ENCODE measurements at regions not wholly inside any gene's neighbourhood (a gene's known extent, or its start where the extent isn't known, plus 50 kb on each side); places are given as distances from the start of the nearest gene placed in this dataset.

DNA sequence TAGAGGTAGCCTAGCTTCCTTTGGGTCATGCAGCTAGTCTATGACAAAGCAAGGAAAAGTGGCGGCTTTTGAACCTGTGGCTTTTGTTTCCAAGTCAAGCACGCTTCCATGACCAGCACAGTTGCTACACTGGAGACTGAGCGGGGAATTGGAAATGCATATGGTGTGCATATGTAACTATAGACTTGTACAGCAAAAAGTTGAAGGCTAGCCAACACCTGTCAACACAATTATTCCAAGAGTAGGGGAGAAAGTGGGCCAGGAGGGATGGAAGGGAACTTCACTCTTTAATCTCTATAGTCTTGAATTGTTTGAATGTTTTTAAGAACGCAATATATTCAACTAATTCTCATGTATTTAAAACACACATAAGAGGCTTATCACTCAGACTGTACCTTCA, 218.5 kb upstream of the CADM1 start:
- Mint-ChIP-seq H3K4me1 (no peaks in the 10 kb centered on the region), H3K9me3 (peaks cover 6% of the 10 kb centered on the region; the same call in 1 of the 3 replicates), H3K4me3 (no peak overlapping the region), H3K27ac (no peak overlapping the region), H3K27me3 (ENCODE audit: insufficient read depth, low read depth, poor library complexity) (peaks cover 2% of the 10 kb centered on the region), H3K36me3 (ENCODE audit: low read depth) (no peaks in the 10 kb centered on the region)
- TF ChIP-seq ZNF331 (CRISPR knock-in tag; IDR thresholded peaks at IDR 0.05; ENCODE audit: low read depth) = no peak
- TF ChIP-seq EZH2 (IDR thresholded peaks at IDR 0.05; ENCODE audit: low read depth, unreplicated experiment) = no peak
- TF ChIP-seq EZH2phosphoT487 (IDR thresholded peaks at IDR 0.05; ENCODE audit: unreplicated experiment) = no peak
- TF ChIP-seq, protein P1, sequence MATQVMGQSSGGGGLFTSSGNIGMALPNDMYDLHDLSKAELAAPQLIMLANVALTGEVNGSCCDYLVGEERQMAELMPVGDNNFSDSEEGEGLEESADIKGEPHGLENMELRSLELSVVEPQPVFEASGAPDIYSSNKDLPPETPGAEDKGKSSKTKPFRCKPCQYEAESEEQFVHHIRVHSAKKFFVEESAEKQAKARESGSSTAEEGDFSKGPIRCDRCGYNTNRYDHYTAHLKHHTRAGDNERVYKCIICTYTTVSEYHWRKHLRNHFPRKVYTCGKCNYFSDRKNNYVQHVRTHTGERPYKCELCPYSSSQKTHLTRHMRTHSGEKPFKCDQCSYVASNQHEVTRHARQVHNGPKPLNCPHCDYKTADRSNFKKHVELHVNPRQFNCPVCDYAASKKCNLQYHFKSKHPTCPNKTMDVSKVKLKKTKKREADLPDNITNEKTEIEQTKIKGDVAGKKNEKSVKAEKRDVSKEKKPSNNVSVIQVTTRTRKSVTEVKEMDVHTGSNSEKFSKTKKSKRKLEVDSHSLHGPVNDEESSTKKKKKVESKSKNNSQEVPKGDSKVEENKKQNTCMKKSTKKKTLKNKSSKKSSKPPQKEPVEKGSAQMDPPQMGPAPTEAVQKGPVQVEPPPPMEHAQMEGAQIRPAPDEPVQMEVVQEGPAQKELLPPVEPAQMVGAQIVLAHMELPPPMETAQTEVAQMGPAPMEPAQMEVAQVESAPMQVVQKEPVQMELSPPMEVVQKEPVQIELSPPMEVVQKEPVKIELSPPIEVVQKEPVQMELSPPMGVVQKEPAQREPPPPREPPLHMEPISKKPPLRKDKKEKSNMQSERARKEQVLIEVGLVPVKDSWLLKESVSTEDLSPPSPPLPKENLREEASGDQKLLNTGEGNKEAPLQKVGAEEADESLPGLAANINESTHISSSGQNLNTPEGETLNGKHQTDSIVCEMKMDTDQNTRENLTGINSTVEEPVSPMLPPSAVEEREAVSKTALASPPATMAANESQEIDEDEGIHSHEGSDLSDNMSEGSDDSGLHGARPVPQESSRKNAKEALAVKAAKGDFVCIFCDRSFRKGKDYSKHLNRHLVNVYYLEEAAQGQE (IDR thresholded peaks at IDR 0.05; ENCODE audit: unreplicated experiment) = no peak
- TF ChIP-seq STAT1 (IDR thresholded peaks at IDR 0.05; ENCODE audit: unreplicated experiment) = no peak
- TF ChIP-seq CREB1 (CRISPR knock-in tag; IDR thresholded peaks at IDR 0.05; ENCODE audit: low read depth) = no peak
- no peak for TF ChIP-seq ZNF114 (CRISPR knock-in tag; IDR thresholded peaks at IDR 0.05)
- TF ChIP-seq, protein P2, sequence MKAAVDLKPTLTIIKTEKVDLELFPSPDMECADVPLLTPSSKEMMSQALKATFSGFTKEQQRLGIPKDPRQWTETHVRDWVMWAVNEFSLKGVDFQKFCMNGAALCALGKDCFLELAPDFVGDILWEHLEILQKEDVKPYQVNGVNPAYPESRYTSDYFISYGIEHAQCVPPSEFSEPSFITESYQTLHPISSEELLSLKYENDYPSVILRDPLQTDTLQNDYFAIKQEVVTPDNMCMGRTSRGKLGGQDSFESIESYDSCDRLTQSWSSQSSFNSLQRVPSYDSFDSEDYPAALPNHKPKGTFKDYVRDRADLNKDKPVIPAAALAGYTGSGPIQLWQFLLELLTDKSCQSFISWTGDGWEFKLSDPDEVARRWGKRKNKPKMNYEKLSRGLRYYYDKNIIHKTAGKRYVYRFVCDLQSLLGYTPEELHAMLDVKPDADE (IDR thresholded peaks at IDR 0.05) = no peak
- TF ChIP-seq, protein P3, sequence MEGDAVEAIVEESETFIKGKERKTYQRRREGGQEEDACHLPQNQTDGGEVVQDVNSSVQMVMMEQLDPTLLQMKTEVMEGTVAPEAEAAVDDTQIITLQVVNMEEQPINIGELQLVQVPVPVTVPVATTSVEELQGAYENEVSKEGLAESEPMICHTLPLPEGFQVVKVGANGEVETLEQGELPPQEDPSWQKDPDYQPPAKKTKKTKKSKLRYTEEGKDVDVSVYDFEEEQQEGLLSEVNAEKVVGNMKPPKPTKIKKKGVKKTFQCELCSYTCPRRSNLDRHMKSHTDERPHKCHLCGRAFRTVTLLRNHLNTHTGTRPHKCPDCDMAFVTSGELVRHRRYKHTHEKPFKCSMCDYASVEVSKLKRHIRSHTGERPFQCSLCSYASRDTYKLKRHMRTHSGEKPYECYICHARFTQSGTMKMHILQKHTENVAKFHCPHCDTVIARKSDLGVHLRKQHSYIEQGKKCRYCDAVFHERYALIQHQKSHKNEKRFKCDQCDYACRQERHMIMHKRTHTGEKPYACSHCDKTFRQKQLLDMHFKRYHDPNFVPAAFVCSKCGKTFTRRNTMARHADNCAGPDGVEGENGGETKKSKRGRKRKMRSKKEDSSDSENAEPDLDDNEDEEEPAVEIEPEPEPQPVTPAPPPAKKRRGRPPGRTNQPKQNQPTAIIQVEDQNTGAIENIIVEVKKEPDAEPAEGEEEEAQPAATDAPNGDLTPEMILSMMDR (conservative IDR thresholded peaks at IDR 0.05; ENCODE audit: low read depth in 2 of 2) = no peak
- TF ChIP-seq POLR2AphosphoS5 (IDR thresholded peaks at IDR 0.05; ENCODE audit: low read depth) = no peak
- TF ChIP-seq, protein P4, sequence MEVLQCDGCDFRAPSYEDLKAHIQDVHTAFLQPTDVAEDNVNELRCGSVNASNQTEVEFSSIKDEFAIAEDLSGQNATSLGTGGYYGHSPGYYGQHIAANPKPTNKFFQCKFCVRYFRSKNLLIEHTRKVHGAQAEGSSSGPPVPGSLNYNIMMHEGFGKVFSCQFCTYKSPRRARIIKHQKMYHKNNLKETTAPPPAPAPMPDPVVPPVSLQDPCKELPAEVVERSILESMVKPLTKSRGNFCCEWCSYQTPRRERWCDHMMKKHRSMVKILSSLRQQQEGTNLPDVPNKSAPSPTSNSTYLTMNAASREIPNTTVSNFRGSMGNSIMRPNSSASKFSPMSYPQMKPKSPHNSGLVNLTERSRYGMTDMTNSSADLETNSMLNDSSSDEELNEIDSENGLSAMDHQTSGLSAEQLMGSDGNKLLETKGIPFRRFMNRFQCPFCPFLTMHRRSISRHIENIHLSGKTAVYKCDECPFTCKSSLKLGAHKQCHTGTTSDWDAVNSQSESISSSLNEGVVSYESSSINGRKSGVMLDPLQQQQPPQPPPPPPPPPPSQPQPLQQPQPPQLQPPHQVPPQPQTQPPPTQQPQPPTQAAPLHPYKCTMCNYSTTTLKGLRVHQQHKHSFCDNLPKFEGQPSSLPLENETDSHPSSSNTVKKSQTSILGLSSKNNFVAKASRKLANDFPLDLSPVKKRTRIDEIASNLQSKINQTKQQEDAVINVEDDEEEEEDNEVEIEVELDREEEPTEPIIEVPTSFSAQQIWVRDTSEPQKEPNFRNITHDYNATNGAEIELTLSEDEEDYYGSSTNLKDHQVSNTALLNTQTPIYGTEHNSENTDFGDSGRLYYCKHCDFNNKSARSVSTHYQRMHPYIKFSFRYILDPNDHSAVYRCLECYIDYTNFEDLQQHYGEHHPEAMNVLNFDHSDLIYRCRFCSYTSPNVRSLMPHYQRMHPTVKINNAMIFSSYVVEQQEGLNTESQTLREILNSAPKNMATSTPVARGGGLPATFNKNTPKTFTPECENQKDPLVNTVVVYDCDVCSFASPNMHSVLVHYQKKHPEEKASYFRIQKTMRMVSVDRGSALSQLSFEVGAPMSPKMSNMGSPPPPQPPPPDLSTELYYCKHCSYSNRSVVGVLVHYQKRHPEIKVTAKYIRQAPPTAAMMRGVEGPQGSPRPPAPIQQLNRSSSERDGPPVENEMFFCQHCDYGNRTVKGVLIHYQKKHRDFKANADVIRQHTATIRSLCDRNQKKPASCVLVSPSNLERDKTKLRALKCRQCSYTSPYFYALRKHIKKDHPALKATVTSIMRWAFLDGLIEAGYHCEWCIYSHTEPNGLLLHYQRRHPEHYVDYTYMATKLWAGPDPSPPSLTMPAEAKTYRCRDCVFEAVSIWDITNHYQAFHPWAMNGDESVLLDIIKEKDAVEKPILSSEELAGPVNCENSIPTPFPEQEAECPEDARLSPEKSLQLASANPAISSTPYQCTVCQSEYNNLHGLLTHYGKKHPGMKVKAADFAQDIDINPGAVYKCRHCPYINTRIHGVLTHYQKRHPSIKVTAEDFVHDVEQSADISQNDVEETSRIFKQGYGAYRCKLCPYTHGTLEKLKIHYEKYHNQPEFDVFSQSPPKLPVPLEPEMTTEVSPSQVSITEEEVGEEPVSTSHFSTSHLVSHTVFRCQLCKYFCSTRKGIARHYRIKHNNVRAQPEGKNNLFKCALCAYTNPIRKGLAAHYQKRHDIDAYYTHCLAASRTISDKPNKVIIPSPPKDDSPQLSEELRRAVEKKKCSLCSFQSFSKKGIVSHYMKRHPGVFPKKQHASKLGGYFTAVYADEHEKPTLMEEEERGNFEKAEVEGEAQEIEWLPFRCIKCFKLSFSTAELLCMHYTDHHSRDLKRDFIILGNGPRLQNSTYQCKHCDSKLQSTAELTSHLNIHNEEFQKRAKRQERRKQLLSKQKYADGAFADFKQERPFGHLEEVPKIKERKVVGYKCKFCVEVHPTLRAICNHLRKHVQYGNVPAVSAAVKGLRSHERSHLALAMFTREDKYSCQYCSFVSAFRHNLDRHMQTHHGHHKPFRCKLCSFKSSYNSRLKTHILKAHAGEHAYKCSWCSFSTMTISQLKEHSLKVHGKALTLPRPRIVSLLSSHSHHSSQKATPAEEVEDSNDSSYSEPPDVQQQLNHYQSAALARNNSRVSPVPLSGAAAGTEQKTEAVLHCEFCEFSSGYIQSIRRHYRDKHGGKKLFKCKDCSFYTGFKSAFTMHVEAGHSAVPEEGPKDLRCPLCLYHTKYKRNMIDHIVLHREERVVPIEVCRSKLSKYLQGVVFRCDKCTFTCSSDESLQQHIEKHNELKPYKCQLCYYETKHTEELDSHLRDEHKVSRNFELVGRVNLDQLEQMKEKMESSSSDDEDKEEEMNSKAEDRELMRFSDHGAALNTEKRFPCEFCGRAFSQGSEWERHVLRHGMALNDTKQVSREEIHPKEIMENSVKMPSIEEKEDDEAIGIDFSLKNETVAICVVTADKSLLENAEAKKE (CRISPR knock-in tag; IDR thresholded peaks at IDR 0.05) = no peak
- TF ChIP-seq JUNB (IDR thresholded peaks at IDR 0.05; ENCODE audit: unreplicated experiment) = no peak
- no peak for TF ChIP-seq NANOG (IDR thresholded peaks at IDR 0.05; ENCODE audit: borderline replicate concordance)
- no peaks in the 10 kb centered on the region for H3K79me2 ChIP-seq (replicated peaks; ENCODE audit: insufficient read depth)
- no peak overlapping the region for H2AFZ ChIP-seq
- no peak overlapping the region for H3K4me3 ChIP-seq
- DNase-seq (ENCODE audit: low spot score) (no peak), ATAC-seq (no peak)
- H3K27me3 ChIP-seq (ENCODE audit: insufficient read depth) = no peaks in the 10 kb centered on the region
- peaks cover 6% of the 10 kb centered on the region; the same call in 1 of the 2 replicates for H3K9me2 ChIP-seq (ENCODE audit: insufficient read depth)
- no peak overlapping the region for H3K27ac ChIP-seq (ENCODE audit: low read depth)
- no peaks in the 10 kb centered on the region for H4K20me1 ChIP-seq (replicated peaks; ENCODE audit: insufficient read depth)
- H3K36me3 ChIP-seq (ENCODE audit: insufficient read depth) = no peaks in the 10 kb centered on the region
- H3F3A ChIP-seq (replicated peaks; ENCODE audit: low read depth) = no peaks in the 10 kb centered on the region
- H3K4me1 ChIP-seq (ENCODE audit: insufficient read depth) = no peaks in the 10 kb centered on the region
- H3K4me2 ChIP-seq = no peak overlapping the region
